Adrenal gland (tissue), 9 donors: ENCODE measurements at regions not wholly inside any gene's neighbourhood (a gene's known extent, or its start where the extent isn't known, plus 50 kb on each side); places are given as distances from the start of the nearest gene placed in this dataset.

ENCODE experiments used
- DNase-seq, 7 donors: peaks; one replicate each; pipeline ENCODE4 v3.0.0-alpha.2; 2019 to 2020
- H3K27ac ChIP-seq, 5 donors: fragments of 200-600 bp; sonication (generic) in 4 of 5; 1 replicate in 3 of 5; 2 replicates in 2 of 5; pipeline versions ENCODE4 v1.5.1 to v1.8.0; 2016 to 2020; ENCODE audit warnings: mild to moderate bottlenecking in 1 of 5
- H3K27me3 ChIP-seq: fragments of 200-600 bp; 2 replicates; pipeline ENCODE4 v1.8.0; 2021
- H3K36me3 ChIP-seq, 2 donors: fragments of 200-600 bp; replicated peaks in 1 of 2; 1 replicate in 1 of 2; 2 replicates in 1 of 2; pipeline versions ENCODE4 v1.5.1 to v1.8.0; 2018 to 2022
- H3K4me1 ChIP-seq, 2 donors: fragments of 200-600 bp; replicated peaks in 1 of 2; 1 replicate in 1 of 2; 2 replicates in 1 of 2; pipeline versions ENCODE4 v1.5.1 to v1.8.0; 2018 to 2021
- H3K4me3 ChIP-seq, 4 donors: fragments of 200-600 bp; sonication (generic) in 3 of 4; one replicate each; pipeline ENCODE4 v1.5.1; 2016 to 2018
- H3K9me3 ChIP-seq, 3 donors: fragments of 200-600 bp; sonication (generic) in 1 of 3; replicated peaks in 1 of 3; 1 replicate in 2 of 3; 2 replicates in 1 of 3; pipeline versions ENCODE4 v1.5.1 to v1.8.0; 2016 to 2021
- POLR2A ChIP-seq, 2 donors: fragments of 450-650 bp; IDR thresholded peaks; one replicate each; pipeline ENCODE4 v1.6.1; 2017; ENCODE audit warnings: antibody characterized with exemption in 2 of 2, mild to moderate bottlenecking in 2 of 2, moderate library complexity in 1 of 2
- WGBS, 4 donors: extraction: QIAGEN DNeasy Blood & Tissue Kit in 2 of 4; methylation state at CpG; one replicate each; pipeline versions ENCODE4 v1.1.5 to v1.1.7; 2013 to 2017; 5-methylcytosine and 5-hydroxymethylcytosine counted together
- intact Hi-C, 2 donors: fragments of 100-400 bp; cut with DNase I; formaldehyde crosslinking; loops; one replicate each; pipeline versions ENCODE4 v1.14.1 to v1.15.0; 2022 to 2023
- TF ChIP-seq, protein P1 (sequence below), 6 experiments: fragments of 450-650 bp in 4 of 6; fragments of 200-600 bp in 2 of 6; sonication (generic) in 1 of 6; IDR thresholded peaks; 1 replicate in 5 of 6; 2 replicates in 1 of 6; pipeline versions ENCODE4 v1.5.1 to v1.8.0; 2016 to 2021; ENCODE audit warnings: antibody characterized with exemption in 6 of 6, mild to moderate bottlenecking in 2 of 6, moderate library complexity in 1 of 6
- donor health status: healthy with polysubstance abuse.
- donor health status: Bipolar disorder and iron deficiency.
- donor health status: DM: yes; HTN: yes; CAD: no.
- donor health status: DM: no; HTN: no; CAD: no.
- donor health status: DM: no; HTN: no; CAD: no.

DNA sequence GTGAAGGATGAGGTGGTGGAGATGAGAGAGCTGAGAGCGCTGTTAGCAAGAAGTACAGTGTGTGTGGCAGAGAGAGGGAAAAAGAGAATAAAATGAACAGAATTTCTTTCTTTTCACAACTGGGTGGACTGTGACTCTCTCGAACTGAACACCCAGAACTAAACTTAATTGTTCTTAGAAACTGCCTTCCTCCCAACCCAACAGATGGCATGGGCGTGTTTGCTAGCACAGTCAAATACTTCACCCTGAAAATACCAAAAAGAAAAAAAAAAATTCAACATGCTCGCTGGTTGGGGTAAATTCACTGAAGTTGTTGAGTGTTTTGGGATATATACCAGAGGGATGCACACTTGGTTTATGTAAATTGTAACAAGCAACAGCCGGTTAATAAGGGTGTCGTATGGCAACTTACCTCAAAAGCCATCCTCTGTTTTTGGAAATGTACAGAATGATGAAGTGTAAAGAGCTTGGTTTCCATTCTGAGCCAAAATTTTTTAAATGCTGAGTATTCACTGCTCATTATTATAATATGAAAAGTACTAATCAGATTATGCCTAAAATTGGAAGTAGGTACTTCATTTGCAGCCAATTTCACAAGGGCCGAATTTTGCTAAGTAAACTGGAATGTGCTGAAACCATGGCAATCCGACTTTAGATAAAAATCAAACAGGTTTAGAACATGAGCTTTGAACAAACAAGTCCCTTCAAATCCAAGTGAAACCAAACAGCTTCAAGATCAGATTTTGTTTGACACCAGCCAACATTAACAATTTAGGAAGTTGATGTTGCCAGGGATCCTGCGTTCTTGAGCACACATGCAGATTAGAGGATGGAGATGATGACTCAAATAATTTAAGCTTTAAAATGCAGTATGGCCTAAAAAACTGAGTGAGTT, 115.8 kb downstream of the ZIC5 start:
- TF ChIP-seq, protein P1, sequence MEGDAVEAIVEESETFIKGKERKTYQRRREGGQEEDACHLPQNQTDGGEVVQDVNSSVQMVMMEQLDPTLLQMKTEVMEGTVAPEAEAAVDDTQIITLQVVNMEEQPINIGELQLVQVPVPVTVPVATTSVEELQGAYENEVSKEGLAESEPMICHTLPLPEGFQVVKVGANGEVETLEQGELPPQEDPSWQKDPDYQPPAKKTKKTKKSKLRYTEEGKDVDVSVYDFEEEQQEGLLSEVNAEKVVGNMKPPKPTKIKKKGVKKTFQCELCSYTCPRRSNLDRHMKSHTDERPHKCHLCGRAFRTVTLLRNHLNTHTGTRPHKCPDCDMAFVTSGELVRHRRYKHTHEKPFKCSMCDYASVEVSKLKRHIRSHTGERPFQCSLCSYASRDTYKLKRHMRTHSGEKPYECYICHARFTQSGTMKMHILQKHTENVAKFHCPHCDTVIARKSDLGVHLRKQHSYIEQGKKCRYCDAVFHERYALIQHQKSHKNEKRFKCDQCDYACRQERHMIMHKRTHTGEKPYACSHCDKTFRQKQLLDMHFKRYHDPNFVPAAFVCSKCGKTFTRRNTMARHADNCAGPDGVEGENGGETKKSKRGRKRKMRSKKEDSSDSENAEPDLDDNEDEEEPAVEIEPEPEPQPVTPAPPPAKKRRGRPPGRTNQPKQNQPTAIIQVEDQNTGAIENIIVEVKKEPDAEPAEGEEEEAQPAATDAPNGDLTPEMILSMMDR (IDR thresholded peaks at IDR 0.05): no peak
- TF ChIP-seq POLR2A (IDR thresholded peaks at IDR 0.05): no peak
- H3K27ac ChIP-seq: no peak overlapping the region
- H3K27me3 ChIP-seq: no peaks in the 10 kb centered on the region
- H3K4me1 ChIP-seq: no peaks in the 10 kb centered on the region
- no peaks in the 10 kb centered on the region for H3K36me3 ChIP-seq
- WGBS, 4 donors: 87 to 90% (median 88%) methylated on average over 9 of the region's 9 CpGs
- intact Hi-C loops: no loop called here
- no peaks in the 10 kb centered on the region for H3K9me3 ChIP-seq
- H3K4me3 ChIP-seq: no peak overlapping the region
- DNase-seq: no peak

DNA sequence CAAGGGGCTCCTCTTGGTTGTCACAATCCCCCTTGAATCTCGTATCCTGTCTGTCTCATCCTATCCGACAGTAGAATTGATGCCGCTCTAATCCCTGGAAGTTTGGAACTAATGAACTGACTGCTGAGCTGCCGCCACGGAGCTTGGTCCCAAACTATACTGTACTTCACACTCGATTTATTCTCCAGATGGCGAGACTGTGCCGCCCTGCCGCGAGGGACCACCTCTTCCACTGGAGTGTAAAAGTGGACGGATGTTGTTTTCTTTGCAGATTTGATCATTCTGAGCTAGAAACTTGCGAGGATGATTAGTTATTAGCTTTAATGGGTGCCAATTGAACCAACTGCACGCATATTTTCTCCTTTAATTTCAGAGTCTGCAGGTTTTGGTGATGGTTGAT, 117.2 kb downstream of the ZIC5 start:
- DNase-seq: no peak
- WGBS, 4 donors: 87 to 90% (median 88%) methylated on average over 11 to 13 of the region's 13 CpGs
- Histone ChIP-seq H3K27ac (no peak overlapping the region), H3K9me3 (no peaks in the 10 kb centered on the region), H3K4me3 (no peak overlapping the region), H3K27me3 (no peaks in the 10 kb centered on the region), H3K36me3 (no peaks in the 10 kb centered on the region), H3K4me1 (no peaks in the 10 kb centered on the region)
- intact Hi-C loops: no loop called here
- no peak for TF ChIP-seq POLR2A (IDR thresholded peaks at IDR 0.05)
- TF ChIP-seq, protein P1 (IDR thresholded peaks at IDR 0.05): no peak

DNA sequence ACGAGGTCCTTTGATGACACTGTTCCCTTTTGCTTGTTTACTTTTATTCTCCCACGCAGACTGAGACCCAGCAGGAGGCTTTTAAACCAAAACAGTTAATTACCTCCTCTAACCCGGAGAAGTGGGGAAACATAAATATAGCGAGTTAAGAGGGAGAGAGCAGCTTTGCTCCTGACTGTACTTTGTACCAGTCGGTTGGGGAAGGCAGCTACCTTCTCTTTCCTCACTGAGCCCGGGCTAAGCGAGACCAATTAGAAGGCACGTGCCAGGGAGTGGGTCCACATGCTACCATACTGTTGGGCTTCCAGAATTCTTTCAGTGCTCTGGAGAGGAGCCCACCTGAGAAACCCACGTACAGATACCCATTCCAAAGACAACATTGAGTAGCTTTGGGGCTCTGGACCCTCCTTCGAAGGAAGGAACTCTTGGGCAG, 124.2 kb downstream of the ZIC5 start:
- Histone ChIP-seq H3K4me1 (no peaks in the 10 kb centered on the region), H3K9me3 (no peaks in the 10 kb centered on the region), H3K4me3 (no peak overlapping the region), H3K27ac (no peak overlapping the region), H3K27me3 (no peaks in the 10 kb centered on the region), H3K36me3 (no peaks in the 10 kb centered on the region)
- intact Hi-C loops: no loop called here
- DNase-seq: no peak
- TF ChIP-seq, protein P1 (IDR thresholded peaks at IDR 0.05): no peak
- TF ChIP-seq POLR2A (IDR thresholded peaks at IDR 0.05): no peak
- 70 to 84% (median 76%) methylated on average over 8 to 10 of the region's 10 CpGs for WGBS, 4 donors

DNA sequence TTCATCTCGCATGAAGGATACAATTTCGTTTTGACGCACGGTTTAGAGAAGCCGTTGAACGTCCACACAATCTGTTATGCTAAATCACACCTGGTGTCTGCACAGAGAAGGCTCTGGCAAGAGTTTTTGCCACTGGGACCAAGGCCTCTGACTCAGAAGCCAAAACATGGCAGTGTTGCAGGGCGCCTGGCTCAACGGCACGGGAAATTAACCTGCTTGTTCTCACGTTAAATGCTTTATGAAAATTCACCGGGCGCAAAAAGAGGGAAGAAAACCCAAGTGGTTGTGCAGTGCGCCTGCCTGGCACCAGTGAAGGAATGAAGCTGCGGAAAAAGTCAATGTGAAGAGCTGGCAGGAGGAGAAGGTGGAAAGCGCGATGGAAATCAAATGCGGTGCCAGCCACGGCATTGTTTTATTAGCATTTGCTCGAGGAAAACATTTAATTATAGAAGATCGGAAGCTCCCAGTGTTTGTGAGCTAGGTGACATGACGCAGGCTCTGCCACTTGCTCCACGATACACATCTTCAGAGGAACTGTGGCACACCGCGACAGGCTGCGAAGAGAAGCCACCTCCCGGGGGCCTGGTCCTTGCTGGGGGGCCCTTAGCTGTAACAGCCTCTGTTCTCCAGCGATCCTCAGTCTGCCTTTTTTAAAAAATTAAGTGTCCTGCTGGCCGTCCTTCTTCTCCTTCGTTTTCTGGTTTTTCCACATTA, 126.2 kb downstream of the ZIC5 start:
- Histone ChIP-seq H3K4me3 (no peak overlapping the region), H3K27me3 (no peaks in the 10 kb centered on the region), H3K9me3 (no peaks in the 10 kb centered on the region), H3K36me3 (no peaks in the 10 kb centered on the region), H3K27ac (no peak overlapping the region), H3K4me1 (no peaks in the 10 kb centered on the region)
- no peak for TF ChIP-seq POLR2A (IDR thresholded peaks at IDR 0.05)
- TF ChIP-seq, protein P1 (IDR thresholded peaks at IDR 0.05): no peak
- WGBS, 4 donors: 91 to 92% (median 91%) methylated on average over 29 of the region's 29 CpGs
- no peak for DNase-seq
- intact Hi-C loops: no loop called here
